Stimulated activated CD4-positive, alpha-beta T cell treated with anti-CD3 and anti-CD28 coated beads, Interleukin-4, amount 100 ng/mL, for 4 hours (primary cell): ENCODE measurements at regions not wholly inside any gene's neighbourhood (a gene's known extent, or its start where the extent isn't known, plus 50 kb on each side); places are given as distances from the start of the nearest gene placed in this dataset.

Experiments
- DNase-seq, 2 experiments: peaks; one replicate each; pipeline ENCODE4 v3.0.0-alpha.2; 2020

GRCh38 chrX:124529786-124530185 lies 183.4 kb downstream of the SH2D1A start:
- no peak for DNase-seq

- no peak for DNase-seq
Measured at GRCh38 chrX:124530803-124531202, 184.4 kb downstream of the SH2D1A start.

GRCh38 chrX:124534536-124534935 lies 188.2 kb downstream of the SH2D1A start:
- DNase-seq, result no peak

GRCh38 chrX:124540474-124540873 lies 194.1 kb downstream of the SH2D1A start:
- no peak for DNase-seq

- no peak for DNase-seq
Measured at GRCh38 chrX:124548571-124548970, 202.2 kb downstream of the SH2D1A start.

GRCh38 chrX:124555036-124555595 lies 208.8 kb downstream of the SH2D1A start:
- no peak for DNase-seq

GRCh38 chrX:124557976-124558375 lies 211.6 kb downstream of the SH2D1A start:
- DNase-seq, result no peak

- no peak for DNase-seq
Measured at GRCh38 chrX:124573468-124573867, 227.1 kb downstream of the SH2D1A start.

- no peak for DNase-seq
Measured at GRCh38 chrX:124592744-124593143, 246.4 kb downstream of the SH2D1A start.

GRCh38 chrX:124594017-124594651 lies 247.8 kb downstream of the SH2D1A start:
- no peak for DNase-seq

- no peak for DNase-seq
Measured at GRCh38 chrX:124605511-124605910, 259.1 kb downstream of the SH2D1A start.

GRCh38 chrX:124606724-124607123 lies 260.4 kb downstream of the SH2D1A start:
- no peak for DNase-seq

- no peak for DNase-seq
Measured at GRCh38 chrX:124619710-124620109, 273.3 kb downstream of the SH2D1A start.

- no peak for DNase-seq
Measured at GRCh38 chrX:124634363-124634762, 288.0 kb downstream of the SH2D1A start.

- DNase-seq, result no peak
Measured at GRCh38 chrX:124641737-124642491, 295.6 kb downstream of the SH2D1A start.

- DNase-seq, result no peak
Measured at GRCh38 chrX:124646403-124646802, 300.0 kb downstream of the SH2D1A start.

GRCh38 chrX:124651031-124651430 lies 304.7 kb downstream of the SH2D1A start:
- DNase-seq, result no peak

GRCh38 chrX:124665621-124666400 lies 319.4 kb downstream of the SH2D1A start:
- no peak for DNase-seq

- DNase-seq, result no peak
Measured at GRCh38 chrX:124679199-124679598, 332.8 kb downstream of the SH2D1A start.

- DNase-seq, result no peak
Measured at GRCh38 chrX:124680287-124680686, 333.9 kb downstream of the SH2D1A start.

GRCh38 chrX:124690495-124690894 lies 344.1 kb downstream of the SH2D1A start:
- DNase-seq, result no peak

- no peak for DNase-seq
Measured at GRCh38 chrX:124699876-124700275, 353.5 kb downstream of the SH2D1A start.

- no peak for DNase-seq
Measured at GRCh38 chrX:124717537-124717936, 371.2 kb downstream of the SH2D1A start.

- no peak for DNase-seq
Measured at GRCh38 chrX:124719060-124719459, 372.7 kb downstream of the SH2D1A start.
